AG08396 (cell line): ENCODE measurements at regions not wholly inside any gene's neighbourhood (a gene's known extent, or its start where the extent isn't known, plus 50 kb on each side); places are given as distances from the start of the nearest gene placed in this dataset.

Experiments
- DNase-seq: peaks from one replicate; pipeline ENCODE4 v3.0.0; 2012; ENCODE audit warnings: low spot score, mixed read lengths

- no peak for DNase-seq
Observed at GRCh38 chr5:107216587-107216986, 454.1 kb downstream of the EFNA5 start.

GRCh38 chr5:107215611-107216010 is 455.1 kb downstream of the EFNA5 start:
- DNase-seq = no peak

- no peak for DNase-seq
Observed at GRCh38 chr5:107213025-107213424, 457.7 kb downstream of the EFNA5 start.

GRCh38 chr5:107211630-107212029 is 459.1 kb downstream of the EFNA5 start:
- no peak for DNase-seq

- no peak for DNase-seq
Observed at GRCh38 chr5:107208867-107209266, 461.9 kb downstream of the EFNA5 start.

DNA sequence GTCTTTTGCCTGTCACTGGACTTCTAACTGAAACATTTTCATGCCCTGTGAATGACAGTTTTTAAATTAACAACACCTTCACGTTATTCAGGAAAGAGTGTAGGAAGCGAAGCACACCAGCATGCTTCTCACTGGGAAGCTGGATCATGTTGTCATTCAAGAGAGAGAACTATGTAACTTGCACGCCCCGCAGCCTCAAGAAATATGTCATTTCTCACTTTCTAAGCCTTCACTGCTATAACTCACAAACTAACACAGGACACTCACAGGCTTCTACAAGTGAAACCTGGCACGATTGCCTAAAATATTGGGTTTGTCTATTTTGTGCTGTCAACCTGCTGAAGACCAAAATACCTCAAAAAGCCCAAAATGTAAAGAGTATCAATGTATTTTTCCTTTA is 466.3 kb downstream of the EFNA5 start:
- no peak for DNase-seq

- no peak for DNase-seq
Observed at GRCh38 chr5:107203243-107203642, 467.5 kb downstream of the EFNA5 start.

- DNase-seq = no peak
Observed at GRCh38 chr5:107199756-107200155, 471.0 kb downstream of the EFNA5 start.

GRCh38 chr5:107196500-107197059 is 474.2 kb downstream of the EFNA5 start:
- DNase-seq = no peak

GRCh38 chr5:107195890-107196395 is 474.8 kb downstream of the EFNA5 start:
- no peak for DNase-seq

- DNase-seq = no peak
Observed at GRCh38 chr5:107184871-107185270, 485.9 kb downstream of the EFNA5 start.

DNA sequence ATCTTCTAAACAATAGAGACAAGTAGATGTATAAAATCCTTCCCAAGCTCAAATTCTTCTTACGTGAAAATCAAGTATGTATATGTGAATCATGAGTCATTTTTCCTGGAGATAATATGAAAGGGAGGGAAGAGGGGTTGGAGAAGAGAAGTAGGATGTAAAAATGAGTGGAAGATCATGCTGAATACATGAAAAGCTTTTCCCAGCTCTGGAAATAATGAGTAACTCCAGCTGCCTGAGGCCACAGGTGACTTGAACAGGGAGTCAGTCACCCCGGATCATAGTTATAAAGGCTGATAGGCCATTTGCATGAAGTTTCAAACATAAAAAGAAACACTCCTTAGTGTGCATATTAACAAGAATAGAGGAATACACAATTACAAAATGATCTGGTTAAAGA is 486.7 kb downstream of the EFNA5 start:
- DNase-seq = no peak

GRCh38 chr5:107170620-107171019 is 500.1 kb downstream of the EFNA5 start:
- no peak for DNase-seq

DNA sequence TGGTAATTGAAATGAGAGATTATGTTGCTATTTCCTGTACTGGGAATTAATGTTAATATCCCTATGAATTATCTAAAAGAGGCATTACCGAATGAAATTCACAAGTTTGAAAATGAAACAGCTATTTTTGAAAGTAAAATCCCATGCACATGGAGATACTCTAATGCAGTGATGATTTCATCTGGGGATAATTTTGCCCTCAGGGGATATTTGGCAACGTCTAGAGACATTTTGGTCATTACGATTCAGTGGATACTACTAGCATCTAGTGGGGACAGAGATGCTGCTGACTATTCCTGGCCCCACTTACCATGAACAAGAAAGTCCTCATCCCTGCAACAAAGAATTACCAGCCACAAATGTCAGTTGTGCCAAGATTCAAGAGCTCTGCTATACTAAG is 500.9 kb downstream of the EFNA5 start:
- DNase-seq = no peak

- no peak for DNase-seq
Observed at GRCh38 chr5:107168848-107169752, 501.6 kb downstream of the EFNA5 start.

GRCh38 chr5:107168086-107168485 is 502.7 kb downstream of the EFNA5 start:
- DNase-seq = no peak

- DNase-seq = no peak
Observed at GRCh38 chr5:107165296-107165695, 505.4 kb downstream of the EFNA5 start.

- no peak for DNase-seq
Observed at GRCh38 chr5:107157809-107158208, 512.9 kb downstream of the EFNA5 start.

- no peak for DNase-seq
Observed at GRCh38 chr5:107155707-107156106, 515.0 kb downstream of the EFNA5 start.

- DNase-seq = no peak
Observed at GRCh38 chr5:107154593-107154992, 516.1 kb downstream of the EFNA5 start.

DNA sequence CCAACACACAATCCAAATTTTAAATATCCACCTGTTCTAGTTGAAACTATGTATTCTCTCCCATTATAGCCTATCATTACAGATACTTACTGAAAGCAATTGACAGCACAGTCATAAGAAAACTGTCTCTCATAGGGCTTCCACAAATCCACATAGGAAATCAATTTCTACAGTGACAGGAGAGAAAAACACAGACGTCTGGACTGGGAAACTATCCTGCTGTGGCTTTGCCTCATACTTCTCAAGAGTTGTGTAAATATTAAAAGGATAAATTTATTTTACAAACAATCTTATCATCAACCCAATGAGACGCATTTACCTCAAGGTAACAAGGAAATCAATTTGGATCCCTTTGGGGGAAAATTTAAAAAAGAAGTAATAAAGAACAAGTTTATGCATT is 517.5 kb downstream of the EFNA5 start:
- no peak for DNase-seq

DNA sequence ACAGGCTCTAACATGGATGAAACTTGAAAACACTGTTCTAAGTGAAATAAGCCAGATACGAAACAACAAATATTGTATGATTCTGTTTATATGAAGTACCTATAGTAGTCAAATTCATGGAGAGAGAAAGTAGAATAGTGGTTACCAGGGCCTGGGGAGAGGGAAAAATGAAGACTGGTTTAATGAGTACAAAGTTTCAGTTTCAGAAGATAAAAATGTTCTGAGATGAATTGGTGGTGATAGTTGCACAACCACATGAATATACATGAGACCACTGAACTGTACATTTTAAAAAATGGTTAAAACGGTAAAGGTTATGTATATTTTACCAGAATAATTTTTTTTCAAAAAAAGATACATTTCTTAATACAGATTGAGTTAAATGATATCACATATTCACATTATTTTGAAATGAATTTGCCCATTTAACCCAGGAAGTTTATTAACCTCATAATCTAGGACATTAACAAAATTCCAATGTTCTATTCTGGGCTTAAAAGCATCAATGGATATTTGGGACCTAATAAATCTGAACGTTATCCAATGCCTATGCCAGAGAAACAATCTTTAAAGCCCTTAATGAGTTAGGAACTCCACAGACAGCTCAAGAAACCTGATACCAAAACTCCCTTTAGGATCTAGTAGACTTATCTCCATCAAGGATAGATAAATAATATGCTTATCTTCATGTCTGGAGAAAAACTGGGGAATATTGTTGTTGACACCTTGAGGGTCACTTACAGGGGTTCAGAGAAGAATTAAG is 521.3 kb downstream of the EFNA5 start:
- no peak for DNase-seq

DNA sequence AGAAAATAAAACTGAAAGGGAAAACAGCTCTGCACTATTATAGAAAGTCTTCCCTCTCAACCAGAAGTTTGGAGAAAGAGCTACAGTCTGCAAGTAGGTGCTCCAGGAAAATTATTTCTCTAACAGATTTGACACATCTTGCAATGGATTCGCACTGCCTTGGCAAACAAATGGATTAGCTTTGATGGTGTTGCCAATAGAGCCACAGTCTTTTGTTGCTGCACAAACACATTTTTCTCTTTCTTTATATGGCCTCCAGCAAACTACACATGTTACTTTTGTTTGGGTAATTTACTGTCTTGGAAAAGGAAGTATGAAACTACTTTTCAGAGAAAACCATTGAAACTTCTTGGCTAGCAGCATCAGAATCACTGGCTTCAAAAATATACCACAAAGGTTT is 523.1 kb downstream of the EFNA5 start:
- no peak for DNase-seq
